ACHN (cell line): ENCODE measurements at regions not wholly inside any gene's neighbourhood (a gene's known extent, or its start where the extent isn't known, plus 50 kb on each side); places are given as distances from the start of the nearest gene placed in this dataset.

Experiments used
- DNase-seq: peaks from one replicate; pipeline ENCODE4 v3.0.0-alpha.2; 2015
- in situ Hi-C: cut with HindIII; loops from 2 replicates; pipeline ENCODE4 v1.10.0; 2017; ENCODE audit warnings: low sequenced_read_pairs, low pct_ligation_motif_present, low pct_unique_long_range_greater_than_20kb

DNA sequence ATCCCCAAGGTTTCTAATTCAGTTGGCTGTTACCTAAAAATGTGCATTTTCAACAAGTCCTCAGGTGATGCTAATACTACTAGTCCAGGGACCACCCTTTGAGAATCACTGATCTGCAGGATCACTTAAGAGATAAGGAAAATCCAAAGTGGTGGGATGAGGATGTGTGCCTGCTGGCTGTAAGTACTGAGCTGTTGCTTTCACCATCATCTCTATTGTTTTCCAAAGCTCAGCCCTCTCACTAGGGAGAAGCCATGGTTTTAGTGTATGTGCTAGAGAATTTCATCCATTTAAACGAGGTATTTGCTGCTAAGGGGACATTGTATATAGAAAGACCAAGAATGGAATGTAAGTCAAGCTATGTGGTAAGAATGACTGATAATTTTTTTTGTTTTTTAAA lies 202.3 kb downstream of the KIF21A start:
- no peak for DNase-seq
- in situ Hi-C loops: no loop called here

DNA sequence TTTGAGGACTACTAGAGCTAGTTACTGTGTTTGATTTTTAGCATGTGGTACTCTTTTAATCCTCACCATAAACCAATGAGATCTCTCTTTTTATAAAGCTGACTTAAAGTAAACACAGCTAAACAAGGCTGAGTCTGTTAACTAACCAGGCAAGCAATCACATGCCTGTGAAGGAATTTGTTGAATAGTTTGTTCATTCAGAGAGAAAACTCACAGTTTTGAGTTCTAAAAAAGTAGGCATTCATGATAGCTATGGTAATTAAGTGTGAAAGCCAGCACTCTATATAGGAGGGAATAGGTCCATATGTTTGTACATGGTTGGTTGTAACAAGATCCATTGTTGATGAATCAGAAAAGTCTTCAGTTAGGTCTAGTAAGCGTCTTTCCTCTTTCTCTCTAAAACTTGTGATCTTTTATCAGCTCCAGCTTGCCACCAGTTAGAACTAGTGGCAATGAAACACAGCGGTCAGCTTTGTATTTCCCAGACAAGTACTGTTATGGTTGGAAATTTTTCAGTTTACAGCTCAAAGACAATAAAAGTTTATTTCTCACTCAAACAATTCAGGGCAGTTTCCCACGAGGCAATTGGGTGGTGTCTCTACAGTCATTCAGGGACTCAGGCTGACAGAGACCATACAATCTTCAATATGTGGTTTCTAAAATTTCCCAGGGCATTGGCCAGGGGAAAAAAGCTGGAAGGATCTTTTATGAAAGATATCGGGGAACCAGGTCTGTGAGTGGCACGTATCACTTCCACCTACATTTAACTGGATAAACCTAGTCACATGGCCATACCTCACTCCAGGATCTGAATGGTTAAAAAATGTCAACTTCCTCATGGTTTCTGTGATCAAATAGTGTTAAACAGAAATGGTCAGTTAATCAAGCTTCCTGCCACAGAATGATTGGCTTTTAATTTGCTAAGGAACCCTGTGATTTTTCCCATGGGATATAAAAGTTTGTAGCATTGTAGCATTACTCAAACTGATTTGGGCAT lies 203.1 kb downstream of the KIF21A start:
- in situ Hi-C loops: no loop called here
- DNase-seq: no peak

DNA sequence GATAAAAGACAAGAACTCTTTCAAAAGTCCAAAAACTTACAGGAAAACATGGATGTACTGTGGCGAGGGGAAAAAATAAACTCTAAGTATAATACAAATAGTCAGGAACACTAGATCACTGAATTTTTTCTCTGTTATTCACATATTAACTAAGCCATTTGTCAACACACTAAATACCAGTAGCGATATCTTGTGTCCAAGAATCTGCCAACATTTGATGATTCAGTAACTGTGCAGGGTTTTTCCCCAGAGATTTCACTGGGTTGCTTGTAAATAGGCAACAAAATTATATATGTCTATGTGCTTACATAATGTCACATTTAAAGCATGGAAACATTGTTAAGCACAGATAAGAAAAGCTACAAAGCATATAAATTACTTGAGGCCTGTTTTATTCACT lies 205.9 kb downstream of the KIF21A start:
- DNase-seq: no peak
- in situ Hi-C loops: no loop called here

DNA sequence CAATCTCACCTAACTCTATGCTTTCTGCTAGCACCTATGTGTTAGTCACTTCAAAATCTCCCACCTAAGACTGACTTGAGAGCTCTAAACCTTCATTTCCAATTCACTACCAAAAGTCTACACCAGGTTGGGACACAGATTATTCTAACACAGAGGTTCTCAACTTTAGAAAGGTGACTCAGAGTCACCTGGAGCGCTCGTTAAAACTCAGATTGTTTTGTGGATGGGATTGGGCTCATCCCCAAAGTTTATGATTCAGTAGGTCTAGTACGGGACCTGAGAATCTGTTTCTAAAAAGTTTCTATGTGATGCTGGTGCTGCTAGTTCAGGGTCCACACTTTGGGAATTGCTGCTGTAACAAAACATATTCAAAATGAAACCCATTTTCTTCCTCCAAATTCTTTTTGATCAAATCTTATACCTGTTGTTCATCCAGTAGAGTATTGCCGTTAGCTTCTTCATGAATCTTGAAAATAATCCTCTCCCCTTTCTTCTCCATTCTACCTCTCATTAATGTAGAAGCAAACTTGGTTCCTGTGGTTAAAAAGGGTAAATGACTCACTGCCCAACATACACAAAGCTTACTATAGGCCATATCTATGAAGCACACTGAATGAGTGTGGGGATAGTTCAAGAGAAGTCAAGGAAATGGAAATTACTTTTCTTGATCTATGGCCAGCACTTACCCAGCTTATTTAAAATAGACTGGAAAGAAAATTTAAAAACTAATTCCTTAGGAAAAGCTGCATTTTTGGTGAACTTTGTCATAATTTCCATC lies 206.7 kb downstream of the KIF21A start:
- no peak for DNase-seq
- in situ Hi-C loops: no loop called here

DNA sequence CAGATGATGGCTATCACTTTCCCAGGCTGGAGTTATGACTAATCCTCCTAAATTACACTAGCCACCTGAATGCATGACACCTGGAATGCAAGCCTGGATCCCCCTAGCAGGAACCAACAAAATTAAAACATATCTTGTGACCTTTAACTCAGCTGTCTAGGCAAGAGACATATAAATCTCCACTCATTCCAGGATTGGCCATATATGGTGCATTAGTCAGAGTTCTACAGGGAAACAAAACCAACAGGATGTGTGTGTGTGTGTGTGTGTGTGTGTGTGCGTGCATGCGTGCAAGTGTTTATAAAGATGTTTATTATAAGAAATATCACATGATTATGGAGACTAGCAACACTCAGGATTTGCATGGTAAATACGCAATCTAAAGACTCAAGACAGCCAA lies 212.8 kb downstream of the KIF21A start:
- no peak for DNase-seq
- in situ Hi-C loops: no loop called here

DNA sequence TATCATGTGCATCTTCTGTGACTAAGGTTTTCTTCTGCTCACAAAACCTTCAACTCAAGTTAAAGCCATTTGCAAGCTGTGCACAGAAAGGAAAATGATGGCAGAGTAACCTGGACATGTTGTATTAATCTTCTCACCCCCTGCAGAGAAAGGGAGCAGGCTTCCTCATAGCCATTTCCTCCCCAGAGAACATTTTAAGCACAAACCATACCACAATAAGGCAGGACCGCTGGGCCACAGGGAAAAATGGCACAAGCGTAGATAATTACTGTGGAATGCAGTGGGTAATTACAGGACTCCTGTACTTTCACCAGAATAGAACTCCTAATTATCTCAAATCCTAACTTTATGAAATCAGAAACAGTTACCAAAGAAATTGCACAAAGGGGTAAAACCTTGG lies 215.7 kb downstream of the KIF21A start:
- in situ Hi-C loops: no loop called here

DNA sequence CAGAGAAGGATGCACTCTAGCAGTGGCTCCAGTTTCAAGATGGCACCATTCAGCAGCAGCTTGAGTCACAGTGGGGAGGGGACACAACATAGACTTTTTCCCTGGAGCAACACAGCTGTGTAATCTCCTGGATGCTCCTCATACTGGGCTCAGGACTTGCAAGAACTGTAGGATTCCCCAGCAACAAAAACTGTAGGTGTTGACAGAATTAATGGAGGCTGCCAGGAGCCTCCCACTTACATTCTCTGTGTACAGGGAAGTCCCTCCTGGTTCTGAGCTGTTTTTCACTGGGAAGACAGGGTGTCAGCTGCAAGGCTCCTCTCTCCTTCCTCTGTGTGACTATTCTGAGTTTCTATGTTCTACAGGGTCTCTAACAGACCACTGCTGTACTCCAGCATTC lies 217.9 kb downstream of the KIF21A start:
- in situ Hi-C loops: no loop called here
- DNase-seq: no peak

More for the DNA sequence above, 215.7 kb downstream of the KIF21A start:
- no peak for DNase-seq

DNA sequence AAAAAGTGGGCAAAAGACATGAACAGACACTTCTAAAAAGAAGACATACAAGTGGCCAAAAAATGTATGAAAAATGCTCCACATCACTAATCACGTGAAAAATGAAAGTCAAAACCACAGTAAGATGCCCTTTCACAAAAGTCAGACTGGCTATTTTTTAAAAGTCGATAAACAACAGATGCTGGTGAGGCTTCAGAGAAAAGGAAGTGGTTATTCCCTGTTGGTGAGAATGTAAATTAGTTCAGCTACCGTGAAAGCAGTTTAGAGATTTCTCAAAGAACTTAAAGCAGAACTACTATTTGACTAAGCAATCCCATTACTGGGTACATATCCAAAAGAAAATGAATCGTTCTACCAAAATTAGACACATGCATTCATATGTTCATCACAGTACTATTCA lies 237.0 kb downstream of the KIF21A start:
- in situ Hi-C loops: no loop called here

DNA sequence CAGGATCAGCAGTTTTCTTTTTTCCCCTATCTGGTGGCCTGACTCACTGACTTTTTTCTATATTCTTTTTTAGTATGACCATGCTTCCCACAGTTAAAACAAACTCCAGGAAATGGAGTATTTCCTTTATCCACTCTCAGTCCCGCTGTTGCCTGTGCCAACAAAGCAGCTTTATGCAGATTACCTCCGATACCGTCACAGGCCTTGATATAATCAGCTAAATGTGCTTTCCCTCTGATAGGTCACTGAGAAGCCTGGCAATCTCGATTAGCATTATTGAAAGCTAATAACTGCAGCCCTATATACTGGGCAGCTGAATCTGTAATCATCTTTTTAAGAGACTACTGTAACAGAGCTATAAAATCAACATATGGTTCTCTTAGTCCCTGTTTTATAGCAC lies 243.6 kb downstream of the KIF21A start:
- DNase-seq: no peak
- in situ Hi-C loops: no loop called here

More for the DNA sequence above, 237.0 kb downstream of the KIF21A start:
- DNase-seq: no peak

DNA sequence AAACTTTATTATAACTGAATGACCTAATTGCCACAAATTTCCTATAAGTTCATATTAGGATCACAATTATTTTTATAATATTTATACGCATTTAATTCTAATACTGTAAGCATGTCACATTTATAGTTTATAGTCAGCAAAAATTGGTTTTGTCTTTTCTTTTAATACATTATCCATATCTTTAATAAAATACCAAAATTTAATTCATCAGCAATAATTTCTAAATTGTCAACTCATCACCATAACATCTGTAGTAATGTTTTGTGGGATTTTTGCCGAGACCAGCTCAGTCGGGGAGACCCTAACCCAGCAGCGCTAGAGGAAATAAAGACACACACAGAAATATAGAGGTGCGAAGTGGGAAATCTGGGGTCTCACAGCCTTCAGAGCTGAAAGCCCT lies 254.2 kb downstream of the KIF21A start:
- DNase-seq: no peak
- in situ Hi-C loops: no loop called here

DNA sequence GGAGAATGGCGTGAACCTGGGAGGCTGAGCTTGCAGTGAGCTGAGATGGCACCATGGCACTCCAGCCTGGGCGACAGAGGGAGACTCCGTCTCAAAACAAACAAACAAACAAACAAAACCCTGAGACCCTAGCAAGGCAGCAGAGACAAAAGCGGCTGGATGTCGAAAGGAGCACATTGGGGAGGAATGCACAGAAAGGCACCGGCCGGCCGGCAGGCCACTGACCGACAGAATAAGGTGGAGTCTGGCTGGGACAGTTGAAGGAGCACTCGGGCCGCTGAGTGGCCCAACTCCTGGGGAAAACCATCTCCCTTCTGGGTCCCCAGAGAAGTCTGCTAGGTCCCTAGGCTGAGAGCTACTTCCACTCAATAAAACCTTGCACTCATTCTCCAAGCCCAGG lies 256.2 kb downstream of the KIF21A start:
- no peak for DNase-seq
- in situ Hi-C loops: no loop called here

DNA sequence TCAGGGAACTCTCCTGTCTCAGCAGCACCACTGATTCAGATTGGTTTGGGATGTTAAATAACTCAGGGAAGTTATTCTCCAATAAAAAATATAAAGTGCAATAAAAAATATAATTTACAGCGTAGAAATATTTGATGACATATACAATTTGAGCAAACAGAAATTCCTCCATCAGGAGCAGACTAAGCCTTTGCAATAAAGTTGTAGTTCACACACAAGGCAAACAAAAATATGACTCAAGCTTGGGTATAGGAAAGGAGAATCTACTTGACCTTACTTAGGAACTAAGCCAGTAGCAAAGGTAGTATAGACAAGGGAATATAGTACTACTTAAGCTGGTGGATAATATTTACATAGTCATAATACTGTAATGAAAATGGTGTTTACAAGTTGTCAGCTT lies 264.1 kb downstream of the KIF21A start:
- no peak for DNase-seq
- in situ Hi-C loops: no loop called here

DNA sequence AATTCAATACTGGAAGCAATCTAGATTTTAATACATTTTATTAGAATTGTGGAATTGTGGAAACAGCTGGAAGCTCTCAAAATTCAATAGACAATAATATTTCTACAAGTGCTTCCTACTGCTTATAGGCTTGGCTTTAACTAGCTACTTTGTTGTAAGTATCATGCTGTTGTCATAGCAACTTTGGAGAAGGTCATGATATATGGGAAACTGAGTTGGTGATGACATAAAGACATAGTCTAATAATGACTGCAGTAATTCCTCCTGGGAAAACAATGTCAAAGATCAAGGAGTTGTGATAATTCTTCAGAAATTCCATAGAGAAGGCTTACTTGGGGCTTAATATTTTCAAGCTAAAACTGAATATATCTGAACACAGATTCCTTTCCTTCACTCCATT lies 266.6 kb downstream of the KIF21A start:
- DNase-seq: no peak
- in situ Hi-C loops: no loop called here

DNA sequence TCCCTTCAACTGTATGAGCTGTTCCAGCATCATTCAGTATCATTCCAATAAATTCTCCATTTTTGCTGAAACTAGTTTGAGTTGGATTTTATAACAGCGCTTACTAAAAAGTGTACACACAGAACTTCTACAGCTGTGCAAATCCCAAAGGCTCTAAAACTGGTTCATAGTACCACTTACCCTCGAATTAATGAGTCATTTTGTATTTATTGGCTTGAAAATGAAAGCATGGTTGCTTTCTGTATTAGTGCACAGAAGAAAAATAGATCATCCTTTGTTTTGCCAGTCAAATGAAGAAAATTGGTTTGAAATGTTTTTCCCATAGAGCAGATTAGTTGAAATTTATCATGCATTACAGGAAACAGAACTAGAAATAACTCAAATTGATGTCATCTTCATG lies 268.3 kb upstream of the CPNE8 start:
- DNase-seq: no peak
- in situ Hi-C loops: no loop called here

DNA sequence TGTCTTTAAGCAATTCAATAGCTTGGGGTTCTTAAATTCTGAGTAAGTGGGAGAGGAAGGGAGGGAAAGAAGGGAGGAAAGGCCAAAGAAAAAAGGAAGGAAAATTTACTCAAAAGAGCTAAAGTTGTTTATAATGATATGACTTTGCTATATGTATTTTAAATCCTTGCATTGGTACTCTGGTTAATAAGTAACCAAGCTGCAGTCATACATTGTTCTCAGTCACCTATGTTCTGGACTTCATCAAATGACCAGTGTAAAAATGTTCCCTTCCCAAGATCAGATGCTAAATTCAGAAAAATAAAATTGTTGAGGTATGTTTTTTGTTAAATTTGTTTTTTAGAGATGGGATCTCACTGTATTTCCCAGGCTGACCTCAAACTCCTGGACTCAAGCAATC lies 259.9 kb upstream of the CPNE8 start:
- no peak for DNase-seq
- in situ Hi-C loops: no loop called here

DNA sequence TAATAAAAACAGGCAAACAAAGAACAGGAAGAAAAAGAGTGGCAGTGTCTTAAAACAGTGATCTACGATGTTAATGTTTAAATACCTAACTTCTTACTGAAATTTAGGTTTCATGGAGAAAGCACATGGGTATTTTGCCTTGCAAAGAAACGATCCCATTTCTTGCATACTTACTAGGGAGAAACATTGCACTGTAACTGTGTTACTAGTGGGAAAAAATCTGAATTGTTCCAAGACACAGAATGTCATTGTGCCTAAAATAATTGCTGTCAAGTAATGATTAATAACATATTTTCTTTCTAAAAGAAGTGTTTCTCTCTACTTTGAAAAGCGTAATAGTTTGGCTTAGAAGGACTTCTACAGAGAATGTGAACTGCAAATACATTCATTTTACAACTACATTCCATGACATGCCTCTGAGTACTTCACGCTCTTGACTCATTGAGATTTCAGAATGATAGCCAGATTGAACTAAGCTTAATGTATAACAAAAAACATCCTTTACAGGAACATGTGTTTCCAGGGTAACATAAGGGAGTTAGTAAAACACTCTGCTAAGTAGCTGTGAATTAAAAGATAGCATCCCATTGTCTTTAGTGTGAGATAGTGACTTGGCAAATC lies 256.2 kb upstream of the CPNE8 start:
- DNase-seq: no peak
- in situ Hi-C loops: no loop called here

DNA sequence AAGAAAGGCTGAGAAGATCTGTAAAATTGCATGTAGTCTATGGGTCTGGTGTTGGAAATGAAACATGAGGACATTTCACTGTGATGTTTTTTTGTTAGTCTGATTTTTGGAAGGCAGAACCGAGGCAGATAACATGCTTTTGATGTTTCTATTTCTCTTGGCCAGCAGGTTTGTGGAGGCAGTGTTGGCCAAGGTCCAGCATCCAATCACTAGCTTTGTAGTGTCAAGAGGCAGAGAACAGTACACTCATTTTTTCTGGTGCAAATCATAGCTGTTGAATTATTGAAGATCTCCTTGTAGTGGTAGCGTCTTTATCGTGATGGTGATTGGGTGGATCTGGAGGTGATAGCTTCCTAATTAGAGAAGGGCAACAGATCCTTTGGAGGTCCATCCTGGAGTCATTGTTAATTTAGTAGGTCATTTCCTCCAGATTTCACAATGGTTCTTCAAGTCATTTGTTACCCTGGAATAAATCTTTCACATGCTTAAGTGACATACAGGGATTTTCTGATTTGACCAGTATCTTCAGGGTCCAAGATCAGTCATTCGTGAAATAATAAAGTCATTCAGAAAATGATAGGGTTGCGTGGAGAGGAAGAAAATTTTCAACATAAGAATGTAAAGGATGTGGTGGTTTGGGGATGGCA lies 252.4 kb upstream of the CPNE8 start:
- in situ Hi-C loops: no loop called here
- DNase-seq: no peak

DNA sequence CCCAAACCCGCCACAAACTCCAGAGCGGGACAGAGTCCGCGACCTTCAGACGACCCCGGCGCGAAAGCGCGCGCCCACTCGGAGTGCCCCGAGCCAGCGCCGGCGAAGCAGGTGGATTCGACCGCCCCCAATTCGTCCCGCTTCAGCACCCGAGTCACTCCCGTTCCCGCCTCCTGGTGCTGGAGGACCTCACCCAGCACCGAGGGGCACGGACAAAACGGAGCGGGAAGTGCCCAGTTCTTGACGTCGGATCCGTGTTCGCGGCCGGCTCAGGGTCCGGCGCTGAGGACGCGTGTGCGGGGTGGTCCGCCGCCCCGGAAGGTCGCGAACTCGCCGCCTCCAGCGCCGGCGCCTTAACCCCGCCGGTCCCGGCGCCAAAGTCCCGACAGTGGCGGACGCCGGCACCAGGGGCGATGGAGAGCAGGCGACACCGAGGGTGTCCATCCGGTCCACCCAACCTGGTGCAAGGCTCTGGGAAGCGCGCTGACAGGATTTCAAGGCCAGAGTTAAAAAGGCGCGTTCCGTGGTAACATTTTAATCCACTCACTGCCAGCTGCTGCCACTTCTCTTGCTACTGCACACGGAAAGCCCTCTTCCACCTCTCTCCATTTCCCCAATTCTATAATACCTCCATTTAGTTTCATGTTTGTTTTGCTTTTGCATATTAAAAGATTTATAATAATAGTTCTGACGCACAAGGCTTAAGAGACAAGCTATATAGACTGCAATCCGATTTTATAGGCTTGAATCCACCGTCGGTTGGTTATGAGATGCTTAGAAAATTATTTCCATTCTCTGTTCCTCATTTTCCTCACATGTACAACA lies 240.0 kb upstream of the CPNE8 start:
- in situ Hi-C loops: no loop called here
- peak; percentile 77 for DNase-seq
